ENCODE measurements at regions not wholly inside any gene's neighbourhood (a gene's known extent, or its start where the extent isn't known, plus 50 kb on each side); places are given as distances from the start of the nearest gene placed in this dataset.
"Not testable (repeated sequence)": the region's sequence is repeated elsewhere in the genome, so short reads cannot be mapped to it uniquely, and the experiment has no call there.

DNA sequence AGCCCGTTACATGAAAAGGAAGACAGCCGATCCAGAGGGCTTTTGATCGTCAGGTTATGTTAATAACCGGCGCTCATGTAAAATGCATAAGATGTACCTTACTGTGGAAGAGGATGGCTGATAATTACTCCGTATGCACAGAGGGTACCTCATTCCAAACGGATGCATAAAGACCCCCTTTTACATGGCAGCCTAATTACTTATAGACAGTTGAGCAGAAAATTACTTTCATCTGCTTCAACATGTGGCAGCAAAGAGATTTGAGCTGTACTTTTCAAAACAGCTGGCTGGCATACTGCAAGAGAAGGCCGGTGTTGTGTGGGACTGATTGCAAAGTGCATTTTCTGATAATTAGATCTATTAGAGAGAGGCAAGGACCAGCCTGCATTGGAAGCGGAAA is 103.4 kb downstream of the SHOX start:
- DNase-seq (ENCODE audit: low read depth): no peak

GRCh38 chrX:729583-730409 is 99.2 kb downstream of the SHOX start:
- no peak for DNase-seq (ENCODE audit: low read depth)

GRCh38 chrX:729101-729500 is 98.5 kb downstream of the SHOX start:
- not testable (repeated sequence) for DNase-seq (ENCODE audit: low read depth)

GRCh38 chrX:728639-729038 is 98.0 kb downstream of the SHOX start:
- not testable (repeated sequence) for DNase-seq (ENCODE audit: low read depth)

DNA sequence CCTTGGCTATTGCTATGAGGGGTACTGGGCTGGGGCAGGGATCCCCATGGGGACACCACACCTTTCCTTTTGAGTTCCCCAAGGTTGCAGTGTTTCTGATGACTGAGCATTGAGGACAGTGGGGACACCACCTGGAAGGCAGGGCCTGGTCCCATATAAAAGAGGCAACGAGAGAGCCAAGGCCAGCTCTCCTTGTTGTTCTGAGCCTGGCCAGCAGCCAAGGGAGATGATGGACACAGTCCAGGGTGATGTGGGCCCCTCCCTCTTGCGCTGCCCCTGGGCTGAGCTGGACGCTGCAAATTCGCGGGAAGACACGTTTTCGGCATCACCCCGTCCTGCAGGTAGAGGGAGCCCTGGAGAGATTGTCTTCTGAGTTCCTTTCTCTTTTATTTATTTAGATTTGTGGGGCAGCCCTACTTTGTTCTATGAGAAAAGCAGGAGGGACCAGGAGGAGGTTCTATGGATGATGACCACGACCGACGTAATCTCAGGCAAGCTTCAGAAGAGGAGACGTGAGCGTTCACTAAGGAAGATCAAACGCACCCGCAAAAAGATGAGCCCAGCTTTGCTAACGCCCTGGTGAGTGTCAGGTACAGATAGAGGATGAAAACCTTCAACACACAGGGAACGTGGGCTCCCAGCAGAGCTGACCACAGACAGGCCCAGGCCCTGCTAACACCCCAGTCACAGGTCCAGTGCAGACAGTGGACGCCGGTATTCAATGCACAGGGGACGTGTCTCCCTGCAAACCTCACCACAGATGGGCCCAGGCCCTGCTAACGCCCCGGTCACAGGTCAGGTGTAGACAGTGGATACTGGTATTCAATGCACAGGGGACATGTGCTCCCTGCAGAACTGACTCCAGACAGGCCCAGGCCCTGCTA is 97.4 kb downstream of the SHOX start:
- no peak for DNase-seq (ENCODE audit: low read depth)

- DNase-seq (ENCODE audit: low read depth): no peak
Observed at GRCh38 chrX:725971-726370, 95.4 kb downstream of the SHOX start.

- no peak for DNase-seq (ENCODE audit: low read depth)
Observed at GRCh38 chrX:724256-724655, 93.7 kb downstream of the SHOX start.

GRCh38 chrX:723781-724180 is 93.2 kb downstream of the SHOX start:
- DNase-seq (ENCODE audit: low read depth): no peak

- no peak for DNase-seq (ENCODE audit: low read depth)
Observed at GRCh38 chrX:721354-721753, 90.8 kb downstream of the SHOX start.

GRCh38 chrX:720825-721224 is 90.2 kb downstream of the SHOX start:
- no peak for DNase-seq (ENCODE audit: low read depth)

- no peak for DNase-seq (ENCODE audit: low read depth)
Observed at GRCh38 chrX:720250-720649, 89.7 kb downstream of the SHOX start.

- DNase-seq (ENCODE audit: low read depth): no peak
Observed at GRCh38 chrX:716136-716535, 85.5 kb downstream of the SHOX start.

DNA sequence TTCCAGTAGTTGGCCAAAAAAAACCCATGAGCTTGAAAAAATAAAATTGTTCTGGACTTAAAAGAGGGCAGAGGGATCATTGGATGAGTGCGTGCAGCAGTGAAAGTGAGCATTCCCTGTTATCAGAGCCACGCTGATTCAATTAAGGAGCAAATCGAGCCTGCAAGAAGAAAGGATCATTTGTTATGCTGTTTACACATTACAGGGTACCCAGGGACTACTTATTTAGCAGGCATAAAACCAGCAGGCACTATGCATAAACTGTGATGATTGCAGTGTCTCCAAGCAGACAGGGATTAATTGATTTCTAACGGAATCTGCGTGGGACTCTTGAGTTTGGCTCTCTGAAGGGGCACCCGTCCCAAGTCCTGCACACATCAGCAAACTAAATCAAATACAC is 83.5 kb downstream of the SHOX start:
- no peak for DNase-seq (ENCODE audit: low read depth)
